ENCODE measurements at regions not wholly inside any gene's neighbourhood (a gene's known extent, or its start where the extent isn't known, plus 50 kb on each side); places are given as distances from the start of the nearest gene placed in this dataset.

DNA sequence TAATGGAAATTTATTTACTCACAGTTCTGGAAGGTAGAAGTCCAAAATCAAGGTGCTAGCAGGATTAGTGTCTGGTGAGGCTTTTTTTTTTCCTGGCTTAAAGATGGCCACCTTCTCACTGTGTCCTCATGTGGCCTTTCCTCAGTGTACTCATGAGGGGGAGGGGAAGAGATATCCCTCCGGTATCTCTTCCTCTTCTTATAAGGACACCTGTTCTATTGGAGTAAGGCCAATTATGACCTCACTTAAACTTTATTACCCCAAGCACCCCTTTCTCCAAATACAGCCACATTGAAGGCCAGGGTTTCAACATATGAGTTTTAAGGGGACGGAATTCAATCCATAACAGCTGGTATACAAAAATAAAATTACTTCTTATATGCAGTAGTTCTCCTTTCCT, 203.7 kb upstream of the C1orf87 start:
- Mint-ChIP-seq H3K4me1 (peaks cover 11 to 13% of the 10 kb centered on the region in 2 experiments), H3K9me3 (no peaks in the 10 kb centered on the region), H3K36me3 (ENCODE audit: insufficient read depth in 1 of 3, low read depth in 3 of 3) (no peaks in the 10 kb centered on the region), H3K27ac (no peak overlapping the region), H3K4me3 (no peak overlapping the region), H3K27me3 (ENCODE audit: low read depth) (no peaks in the 10 kb centered on the region)
- Histone ChIP-seq H3K79me1 (ENCODE audit: insufficient read depth, low read depth, low read length, poor library complexity, severe bottlenecking) (no peaks in the 10 kb centered on the region), H2BK5ac (ENCODE audit: insufficient read length, low read length) (no peak overlapping the region), H3K4me1 (ENCODE audit: insufficient read depth, low read length) (peaks cover 2% of the 10 kb centered on the region; the same call in 1 of the 2 replicates), H2AFZ (ENCODE audit: low read length) (no peak overlapping the region), H3K9ac (ENCODE audit: extremely low read depth, insufficient read length, low read length) (no peak overlapping the region), H3K56ac (ENCODE audit: insufficient read length, low read depth, low read length) (no peak overlapping the region), H3K4me2 (ENCODE audit: insufficient read depth, insufficient read length, low read length) (no peak overlapping the region), H2AK5ac (ENCODE audit: insufficient read length, low read length) (no peak overlapping the region), H3K23ac (ENCODE audit: insufficient read length, low read depth, low read length) (no peak overlapping the region), H4K91ac (ENCODE audit: insufficient read length, low read depth, low read length) (no peak overlapping the region), H3K4ac (ENCODE audit: low read depth, low read length) (no peak overlapping the region), H3K23me2 (ENCODE audit: insufficient read length, low read depth, low read length, poor library complexity, severe bottlenecking) (no peaks in the 10 kb centered on the region), H2BK15ac (ENCODE audit: low read depth, low read length) (no peak overlapping the region), H3K27ac (ENCODE audit: insufficient read length, low read depth, low read length) (no peak overlapping the region), H3K9me3 (ENCODE audit: control insufficient read depth, low read depth, low read length) (no peaks in the 10 kb centered on the region), H4K20me1 (ENCODE audit: control insufficient read depth, insufficient read depth, insufficient read length) (no peaks in the 10 kb centered on the region), H3K14ac (ENCODE audit: insufficient read depth, low read length) (no peak overlapping the region), H2BK20ac (ENCODE audit: low read depth, low read length, poor library complexity, severe bottlenecking) (no peak overlapping the region), H3K27me3 (ENCODE audit: insufficient read depth, low read length) (no peaks in the 10 kb centered on the region), H3K18ac (ENCODE audit: insufficient read length, low read depth, low read length) (no peak overlapping the region), H2BK12ac (ENCODE audit: insufficient read length, low read depth, low read length) (no peak overlapping the region), H4K5ac (ENCODE audit: insufficient read length, low read depth, low read length) (no peak overlapping the region), H2BK120ac (ENCODE audit: low read depth, low read length, poor library complexity, severe bottlenecking) (no peak overlapping the region), H3T11ph (ENCODE audit: low read length) (no peak overlapping the region), H3K79me2 (ENCODE audit: insufficient read depth, low read length) (no peaks in the 10 kb centered on the region), H4K8ac (replicated peaks; ENCODE audit: insufficient read length, low read depth, low read length) (no peak overlapping the region)
- no CpG with 5 or more reads among the region's 2 CpGs for WGBS (ENCODE audit: extremely low coverage, insufficient read length, low lambda C conversion rate)
- no peak for DNase-seq
- TF ChIP-seq, protein P1, sequence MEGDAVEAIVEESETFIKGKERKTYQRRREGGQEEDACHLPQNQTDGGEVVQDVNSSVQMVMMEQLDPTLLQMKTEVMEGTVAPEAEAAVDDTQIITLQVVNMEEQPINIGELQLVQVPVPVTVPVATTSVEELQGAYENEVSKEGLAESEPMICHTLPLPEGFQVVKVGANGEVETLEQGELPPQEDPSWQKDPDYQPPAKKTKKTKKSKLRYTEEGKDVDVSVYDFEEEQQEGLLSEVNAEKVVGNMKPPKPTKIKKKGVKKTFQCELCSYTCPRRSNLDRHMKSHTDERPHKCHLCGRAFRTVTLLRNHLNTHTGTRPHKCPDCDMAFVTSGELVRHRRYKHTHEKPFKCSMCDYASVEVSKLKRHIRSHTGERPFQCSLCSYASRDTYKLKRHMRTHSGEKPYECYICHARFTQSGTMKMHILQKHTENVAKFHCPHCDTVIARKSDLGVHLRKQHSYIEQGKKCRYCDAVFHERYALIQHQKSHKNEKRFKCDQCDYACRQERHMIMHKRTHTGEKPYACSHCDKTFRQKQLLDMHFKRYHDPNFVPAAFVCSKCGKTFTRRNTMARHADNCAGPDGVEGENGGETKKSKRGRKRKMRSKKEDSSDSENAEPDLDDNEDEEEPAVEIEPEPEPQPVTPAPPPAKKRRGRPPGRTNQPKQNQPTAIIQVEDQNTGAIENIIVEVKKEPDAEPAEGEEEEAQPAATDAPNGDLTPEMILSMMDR (conservative IDR thresholded peaks at IDR 0.05): no peak
